Endodermal cell (in vitro differentiated cells): ENCODE measurements at regions not wholly inside any gene's neighbourhood (a gene's known extent, or its start where the extent isn't known, plus 50 kb on each side); places are given as distances from the start of the nearest gene placed in this dataset.

Source experiments
- DNase-seq: peaks from one replicate; pipeline ENCODE4 v3.0.0-alpha.2; 2017
- H3K27ac ChIP-seq: 2 replicates; pipeline ENCODE4 v1.5.1; 2013; ENCODE audit warnings: mild to moderate bottlenecking, low read depth, low read length, moderate library complexity
- H3K27me3 ChIP-seq: 2 replicates; pipeline ENCODE4 v1.6.1; 2013; ENCODE audit warnings: mild to moderate bottlenecking, low read length, moderate library complexity; ENCODE audit not compliant: insufficient read depth, control insufficient read depth, poor library complexity, severe bottlenecking
- H3K36me3 ChIP-seq: 2 replicates; pipeline ENCODE4 v1.7.0; 2013; ENCODE audit warnings: mild to moderate bottlenecking, low read length, moderate library complexity; ENCODE audit not compliant: control insufficient read depth, insufficient read depth
- H3K4me1 ChIP-seq: one replicate; pipeline ENCODE4 v1.7.0; 2013; ENCODE audit warnings: low read length; ENCODE audit not compliant: control insufficient read depth, insufficient read depth
- H3K4me3 ChIP-seq: 2 replicates; pipeline ENCODE4 v1.5.1; 2013; ENCODE audit warnings: mild to moderate bottlenecking, low read length, moderate library complexity
- H3K9ac ChIP-seq: 2 replicates; pipeline ENCODE4 v1.6.1; 2013; ENCODE audit warnings: mild to moderate bottlenecking, low read length, moderate library complexity; ENCODE audit not compliant: poor library complexity, severe bottlenecking; ENCODE audit errors: extremely low read depth
- H3K9me3 ChIP-seq: 2 replicates; pipeline ENCODE4 v1.6.1; 2013; ENCODE audit warnings: mild to moderate bottlenecking, low read length, moderate library complexity; ENCODE audit not compliant: control insufficient read depth
- H3K27ac Mint-ChIP-seq: 2 replicates; pipeline ENCODE4 v1.8.0; 2020; ENCODE audit warnings: mixed read lengths
- H3K27me3 Mint-ChIP-seq: 2 replicates; pipeline ENCODE4 v1.8.0; 2021; ENCODE audit warnings: mild to moderate bottlenecking, mixed read lengths; ENCODE audit not compliant: insufficient read depth
- H3K36me3 Mint-ChIP-seq: 2 replicates; pipeline ENCODE4 v1.8.0; 2020; ENCODE audit warnings: low read depth, mixed read lengths
- H3K4me1 Mint-ChIP-seq: 2 replicates; pipeline ENCODE4 v1.8.0; 2020; ENCODE audit warnings: mixed read lengths
- H3K4me3 Mint-ChIP-seq: 2 replicates; pipeline ENCODE4 v1.8.0; 2020; ENCODE audit warnings: mild to moderate bottlenecking, moderate library complexity, mixed read lengths
- H3K9me3 Mint-ChIP-seq: 2 replicates; pipeline ENCODE4 v1.8.0; 2020; ENCODE audit warnings: mild to moderate bottlenecking, mixed read lengths
- WGBS, 2 experiments: methylation state at CpG; one replicate each; pipeline versions ENCODE4 v1.1.5 to v1.1.7; 2013; ENCODE audit warnings: missing lambda C conversion rate in 2 of 2, mixed read lengths in 1 of 2; ENCODE audit not compliant: insufficient coverage in 1 of 2, insufficient read length in 1 of 2; 5-methylcytosine and 5-hydroxymethylcytosine counted together
- TF ChIP-seq, protein P1 (sequence below): fragments of 200-600 bp; sonication (generic); conservative IDR thresholded peaks from 2 replicates; pipeline ENCODE4 v1.5.0; 2021; ENCODE audit warnings: antibody characterized with exemption, mild to moderate bottlenecking

- Histone ChIP-seq H3K4me3 (no peak overlapping the region), H3K9me3 (peaks cover 22% of the 10 kb centered on the region), H3K27me3 (no peaks in the 10 kb centered on the region), H3K36me3 (no peaks in the 10 kb centered on the region), H3K4me1 (no peaks in the 10 kb centered on the region), H3K9ac (no peak overlapping the region), H3K27ac (no peak overlapping the region)
- TF ChIP-seq, protein P1, sequence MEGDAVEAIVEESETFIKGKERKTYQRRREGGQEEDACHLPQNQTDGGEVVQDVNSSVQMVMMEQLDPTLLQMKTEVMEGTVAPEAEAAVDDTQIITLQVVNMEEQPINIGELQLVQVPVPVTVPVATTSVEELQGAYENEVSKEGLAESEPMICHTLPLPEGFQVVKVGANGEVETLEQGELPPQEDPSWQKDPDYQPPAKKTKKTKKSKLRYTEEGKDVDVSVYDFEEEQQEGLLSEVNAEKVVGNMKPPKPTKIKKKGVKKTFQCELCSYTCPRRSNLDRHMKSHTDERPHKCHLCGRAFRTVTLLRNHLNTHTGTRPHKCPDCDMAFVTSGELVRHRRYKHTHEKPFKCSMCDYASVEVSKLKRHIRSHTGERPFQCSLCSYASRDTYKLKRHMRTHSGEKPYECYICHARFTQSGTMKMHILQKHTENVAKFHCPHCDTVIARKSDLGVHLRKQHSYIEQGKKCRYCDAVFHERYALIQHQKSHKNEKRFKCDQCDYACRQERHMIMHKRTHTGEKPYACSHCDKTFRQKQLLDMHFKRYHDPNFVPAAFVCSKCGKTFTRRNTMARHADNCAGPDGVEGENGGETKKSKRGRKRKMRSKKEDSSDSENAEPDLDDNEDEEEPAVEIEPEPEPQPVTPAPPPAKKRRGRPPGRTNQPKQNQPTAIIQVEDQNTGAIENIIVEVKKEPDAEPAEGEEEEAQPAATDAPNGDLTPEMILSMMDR = no peak
- H3K27ac Mint-ChIP-seq = no peak overlapping the region
- no peaks in the 10 kb centered on the region for H3K4me1 Mint-ChIP-seq
- no peaks in the 10 kb centered on the region for H3K36me3 Mint-ChIP-seq
- peaks cover 23% of the 10 kb centered on the region for H3K9me3 Mint-ChIP-seq
- 84 to 95% methylated on average over 2 to 5 of the region's 5 CpGs for WGBS, 2 experiments
- DNase-seq = no peak
- no peaks in the 10 kb centered on the region for H3K27me3 Mint-ChIP-seq
- H3K4me3 Mint-ChIP-seq = no peak overlapping the region
Measured at GRCh38 chr7:69199041-69199440, 399.2 kb upstream of the AUTS2 start.

DNA sequence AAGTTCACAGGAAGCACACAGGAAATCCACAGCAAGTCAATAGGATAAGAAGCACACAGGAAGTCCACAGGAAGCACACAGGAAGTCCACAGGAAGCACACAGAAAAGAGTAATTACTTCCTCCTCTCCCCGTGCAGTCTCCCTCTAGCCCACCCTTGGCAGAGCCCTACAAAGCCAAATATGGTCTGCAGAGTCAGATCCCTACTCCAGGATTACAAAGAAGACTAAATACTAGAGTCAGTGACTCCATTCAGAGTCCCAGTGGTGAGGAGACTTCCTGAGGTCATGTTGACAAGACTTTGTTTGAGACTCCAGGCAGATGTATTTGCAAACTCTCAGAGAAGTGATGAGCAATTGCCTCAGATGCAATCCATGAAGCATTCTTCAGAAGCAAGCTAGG is 398.6 kb upstream of the AUTS2 start:
- Histone ChIP-seq H3K27ac (no peak overlapping the region), H3K4me1 (no peaks in the 10 kb centered on the region), H3K4me3 (no peak overlapping the region), H3K27me3 (no peaks in the 10 kb centered on the region), H3K9me3 (peaks cover 19% of the 10 kb centered on the region), H3K9ac (no peak overlapping the region), H3K36me3 (no peaks in the 10 kb centered on the region)
- no peak for DNase-seq
- Mint-ChIP-seq H3K27me3 (no peaks in the 10 kb centered on the region), H3K27ac (no peak overlapping the region), H3K4me1 (no peaks in the 10 kb centered on the region), H3K4me3 (no peak overlapping the region), H3K9me3 (peaks cover 23% of the 10 kb centered on the region), H3K36me3 (no peaks in the 10 kb centered on the region)
- whole genome bisulfite sequencing, 2 experiments = 85% methylated on average over 1 of the region's 1 CpG; no CpG with 5 or more reads in 1 of the 2 experiments
- TF ChIP-seq, protein P1 = no peak

- no peak overlapping the region for H3K4me3 ChIP-seq
- Mint-ChIP-seq H3K4me3 (no peak overlapping the region), H3K36me3 (no peaks in the 10 kb centered on the region), H3K27ac (no peak overlapping the region), H3K9me3 (peaks cover 4% of the 10 kb centered on the region), H3K27me3 (peaks cover 11% of the 10 kb centered on the region), H3K4me1 (no peaks in the 10 kb centered on the region)
- no peaks in the 10 kb centered on the region for H3K36me3 ChIP-seq
- peaks cover 14% of the 10 kb centered on the region for H3K9me3 ChIP-seq
- no peak overlapping the region for H3K9ac ChIP-seq
- TF ChIP-seq, protein P1 = no peak
- WGBS, 2 experiments = 100% methylated on average over 2 of the region's 2 CpGs; no CpG with 5 or more reads in 1 of the 2 experiments
- H3K4me1 ChIP-seq = no peaks in the 10 kb centered on the region
- no peak for DNase-seq
- H3K27me3 ChIP-seq = no peaks in the 10 kb centered on the region
- no peak overlapping the region for H3K27ac ChIP-seq
Measured at GRCh38 chr7:69203871-69204270, 394.4 kb upstream of the AUTS2 start.
